ENCODE measurements at regions not wholly inside any gene's neighbourhood (a gene's known extent, or its start where the extent isn't known, plus 50 kb on each side); places are given as distances from the start of the nearest gene placed in this dataset.

GRCh38 chrX:42149281-42149680 is 225.9 kb upstream of the CASK start:
- TF ChIP-seq EP300 (IDR thresholded peaks at IDR 0.05) (no peak), CTCF (IDR thresholded peaks at IDR 0.05) (no peak), POLR2A (IDR thresholded peaks at IDR 0.05) (no peak)

Measured in sigmoid colon (tissue), 4 donors.